GM12878 (cell line): ENCODE measurements at regions not wholly inside any gene's neighbourhood (a gene's known extent, or its start where the extent isn't known, plus 50 kb on each side); places are given as distances from the start of the nearest gene placed in this dataset.

Experiments
- CEBPB ChIP-seq, 2 experiments: fragments of 150-350 bp in 1 of 2; IDR thresholded peaks; 2 replicates each; pipeline ENCODE4 v1.6.1; 2012 to 2014; ENCODE audit warnings: low read depth in 2 of 2, low read length in 2 of 2, borderline replicate concordance in 1 of 2, inconsistent platforms in 1 of 2
- DPF2 ChIP-seq: fragments of 450-650 bp; IDR thresholded peaks from 2 replicates; pipeline ENCODE4 v1.6.1; 2017; ENCODE audit warnings: mild to moderate bottlenecking
- JUNB ChIP-seq: IDR thresholded peaks from 2 replicates; pipeline ENCODE4 v1.6.1; 2016; ENCODE audit warnings: antibody characterized with exemption, mild to moderate bottlenecking
- MEF2B ChIP-seq: fragments of 450-650 bp; IDR thresholded peaks from 2 replicates; pipeline ENCODE4 v1.6.1; 2018; ENCODE audit warnings: mild to moderate bottlenecking, moderate library complexity; ENCODE audit not compliant: partially characterized antibody, poor library complexity, severe bottlenecking
- NFYA ChIP-seq: IDR thresholded peaks from 2 replicates; pipeline ENCODE4 v1.6.1; 2011; ENCODE audit warnings: low read depth, mild to moderate bottlenecking, low read length, improper control_type of control experiment, borderline replicate concordance
- NR2C1 ChIP-seq: fragments of 450-650 bp; IDR thresholded peaks from 2 replicates; pipeline ENCODE4 v1.6.1; 2017; ENCODE audit warnings: antibody characterized with exemption, mild to moderate bottlenecking, moderate library complexity
- POLR2A ChIP-seq: IDR thresholded peaks from 2 replicates; pipeline ENCODE4 v1.6.1; 2011; ENCODE audit warnings: low read depth, mild to moderate bottlenecking, low read length
- SREBF2 ChIP-seq: IDR thresholded peaks from 2 replicates; pipeline ENCODE4 v1.6.1; 2012; ENCODE audit warnings: mild to moderate bottlenecking, low read length
- TARDBP ChIP-seq: IDR thresholded peaks from 2 replicates; pipeline ENCODE4 v1.6.1; 2016; ENCODE audit warnings: borderline replicate concordance
- TF ChIP-seq, protein P1 (sequence below): fragments of 450-650 bp; formaldehyde crosslinking; IDR thresholded peaks from 2 replicates; pipeline ENCODE4 v1.5.0; 2022; ENCODE audit warnings: mild to moderate bottlenecking, missing genetic modification characterization
- TF ChIP-seq, protein P2 (sequence below): fragments of 450-650 bp; IDR thresholded peaks from 2 replicates; pipeline ENCODE4 v1.6.1; 2017; ENCODE audit warnings: mild to moderate bottlenecking

DNA sequence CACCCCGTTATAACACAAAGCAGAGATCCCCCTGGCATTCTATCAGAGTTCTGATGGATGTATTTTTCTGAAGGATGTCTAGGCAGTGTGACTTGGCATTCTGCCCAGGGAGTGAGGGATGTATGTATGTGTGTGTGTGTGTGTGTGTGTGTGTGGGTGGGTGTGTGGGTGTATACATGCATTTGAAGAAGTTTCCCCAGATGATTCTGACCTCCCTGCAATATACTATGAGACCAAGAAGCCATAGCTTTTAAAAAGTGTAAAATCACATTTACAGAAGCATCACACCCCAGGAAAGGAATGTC is 59.7 kb upstream of the NAP1L1 start (continued):
- TF ChIP-seq SREBF2 (no peak), TARDBP (no peak), JUNB (no peak), NFYA (no peak), MEF2B (peak; percentile 3), DPF2 (0 out of 2 replicates have a peak, but pooled peaks have one; percentile 15), POLR2A (no peak), CEBPB (IDR thresholded peaks at IDR 0.05; ENCODE audit: borderline replicate concordance in 1 of 2, low read depth in 2 of 2, low read length in 2 of 2) (no peak), NR2C1 (no peak)
- TF ChIP-seq, protein P1, sequence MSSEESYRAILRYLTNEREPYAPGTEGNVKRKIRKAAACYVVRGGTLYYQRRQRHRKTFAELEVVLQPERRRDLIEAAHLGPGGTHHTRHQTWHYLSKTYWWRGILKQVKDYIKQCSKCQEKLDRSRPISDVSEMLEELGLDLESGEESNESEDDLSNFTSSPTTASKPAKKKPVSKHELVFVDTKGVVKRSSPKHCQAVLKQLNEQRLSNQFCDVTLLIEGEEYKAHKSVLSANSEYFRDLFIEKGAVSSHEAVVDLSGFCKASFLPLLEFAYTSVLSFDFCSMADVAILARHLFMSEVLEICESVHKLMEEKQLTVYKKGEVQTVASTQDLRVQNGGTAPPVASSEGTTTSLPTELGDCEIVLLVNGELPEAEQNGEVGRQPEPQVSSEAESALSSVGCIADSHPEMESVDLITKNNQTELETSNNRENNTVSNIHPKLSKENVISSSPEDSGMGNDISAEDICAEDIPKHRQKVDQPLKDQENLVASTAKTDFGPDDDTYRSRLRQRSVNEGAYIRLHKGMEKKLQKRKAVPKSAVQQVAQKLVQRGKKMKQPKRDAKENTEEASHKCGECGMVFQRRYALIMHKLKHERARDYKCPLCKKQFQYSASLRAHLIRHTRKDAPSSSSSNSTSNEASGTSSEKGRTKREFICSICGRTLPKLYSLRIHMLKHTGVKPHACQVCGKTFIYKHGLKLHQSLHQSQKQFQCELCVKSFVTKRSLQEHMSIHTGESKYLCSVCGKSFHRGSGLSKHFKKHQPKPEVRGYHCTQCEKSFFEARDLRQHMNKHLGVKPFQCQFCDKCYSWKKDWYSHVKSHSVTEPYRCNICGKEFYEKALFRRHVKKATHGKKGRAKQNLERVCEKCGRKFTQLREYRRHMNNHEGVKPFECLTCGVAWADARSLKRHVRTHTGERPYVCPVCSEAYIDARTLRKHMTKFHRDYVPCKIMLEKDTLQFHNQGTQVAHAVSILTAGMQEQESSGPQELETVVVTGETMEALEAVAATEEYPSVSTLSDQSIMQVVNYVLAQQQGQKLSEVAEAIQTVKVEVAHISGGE (CRISPR knock-in tag): no peak
- TF ChIP-seq, protein P2, sequence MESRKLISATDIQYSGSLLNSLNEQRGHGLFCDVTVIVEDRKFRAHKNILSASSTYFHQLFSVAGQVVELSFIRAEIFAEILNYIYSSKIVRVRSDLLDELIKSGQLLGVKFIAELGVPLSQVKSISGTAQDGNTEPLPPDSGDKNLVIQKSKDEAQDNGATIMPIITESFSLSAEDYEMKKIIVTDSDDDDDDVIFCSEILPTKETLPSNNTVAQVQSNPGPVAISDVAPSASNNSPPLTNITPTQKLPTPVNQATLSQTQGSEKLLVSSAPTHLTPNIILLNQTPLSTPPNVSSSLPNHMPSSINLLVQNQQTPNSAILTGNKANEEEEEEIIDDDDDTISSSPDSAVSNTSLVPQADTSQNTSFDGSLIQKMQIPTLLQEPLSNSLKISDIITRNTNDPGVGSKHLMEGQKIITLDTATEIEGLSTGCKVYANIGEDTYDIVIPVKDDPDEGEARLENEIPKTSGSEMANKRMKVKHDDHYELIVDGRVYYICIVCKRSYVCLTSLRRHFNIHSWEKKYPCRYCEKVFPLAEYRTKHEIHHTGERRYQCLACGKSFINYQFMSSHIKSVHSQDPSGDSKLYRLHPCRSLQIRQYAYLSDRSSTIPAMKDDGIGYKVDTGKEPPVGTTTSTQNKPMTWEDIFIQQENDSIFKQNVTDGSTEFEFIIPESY: no peak
